Smooth muscle cell (in vitro differentiated cells): ENCODE measurements at regions not wholly inside any gene's neighbourhood (a gene's known extent, or its start where the extent isn't known, plus 50 kb on each side); places are given as distances from the start of the nearest gene placed in this dataset.
"Not testable (repeated sequence)": the region's sequence is repeated elsewhere in the genome, so short reads cannot be mapped to it uniquely, and the experiment has no call there.

Source experiments
- DNase-seq: peaks from one replicate; lab custom pipeline; 2025; ENCODE audit not compliant: unreplicated experiment; lab: John Stamatoyannopoulos, UW
- H2AFZ ChIP-seq: fragments of 200-600 bp; sonication (generic); 2 replicates; pipeline ENCODE4 v1.6.0; 2016; ENCODE audit warnings: antibody characterized with exemption, low read depth, mild to moderate bottlenecking
- H3F3A ChIP-seq: fragments of 200-600 bp; sonication (generic); 2 replicates; pipeline ENCODE4 v1.6.0; 2017; ENCODE audit warnings: antibody characterized with exemption, low read depth
- H3K27ac ChIP-seq: fragments of 200-600 bp; sonication (generic); 2 replicates; pipeline ENCODE4 v1.5.1; 2016; ENCODE audit warnings: low read depth, mild to moderate bottlenecking
- H3K27me3 ChIP-seq: fragments of 200-600 bp; sonication (generic); 2 replicates; pipeline ENCODE4 v1.6.1; 2016; ENCODE audit warnings: low read depth, mild to moderate bottlenecking
- H3K36me3 ChIP-seq: fragments of 200-600 bp; sonication (generic); 2 replicates; pipeline ENCODE4 v1.5.1; 2016; ENCODE audit warnings: low read depth
- H3K4me1 ChIP-seq: fragments of 200-600 bp; sonication (generic); 2 replicates; pipeline ENCODE4 v1.5.1; 2016; ENCODE audit warnings: low read depth
- H3K4me2 ChIP-seq: fragments of 200-600 bp; sonication (generic); 2 replicates; pipeline ENCODE4 v1.6.0; 2016; ENCODE audit warnings: mild to moderate bottlenecking
- H3K4me3 ChIP-seq: fragments of 200-600 bp; sonication (generic); 2 replicates; pipeline ENCODE4 v1.5.1; 2016; ENCODE audit warnings: mild to moderate bottlenecking
- H3K79me2 ChIP-seq: fragments of 200-600 bp; sonication (generic); 2 replicates; pipeline ENCODE4 v1.6.0; 2016; ENCODE audit warnings: low read depth, mild to moderate bottlenecking
- H3K9ac ChIP-seq: fragments of 200-600 bp; sonication (generic); 2 replicates; pipeline ENCODE4 v1.6.0; 2016; ENCODE audit warnings: low read depth
- H3K9me3 ChIP-seq: fragments of 200-600 bp; sonication (generic); replicated peaks from 2 replicates; pipeline ENCODE4 v1.5.1; 2016; ENCODE audit warnings: low read depth
- H4K20me1 ChIP-seq: fragments of 200-600 bp; sonication (generic); 2 replicates; pipeline ENCODE4 v1.6.0; 2016; ENCODE audit warnings: low read depth
- WGBS: methylation state at CpG from one replicate; pipeline ENCODE4 v1.1.7; 2016; ENCODE audit warnings: low lambda C conversion rate; 5-methylcytosine and 5-hydroxymethylcytosine counted together

DNA sequence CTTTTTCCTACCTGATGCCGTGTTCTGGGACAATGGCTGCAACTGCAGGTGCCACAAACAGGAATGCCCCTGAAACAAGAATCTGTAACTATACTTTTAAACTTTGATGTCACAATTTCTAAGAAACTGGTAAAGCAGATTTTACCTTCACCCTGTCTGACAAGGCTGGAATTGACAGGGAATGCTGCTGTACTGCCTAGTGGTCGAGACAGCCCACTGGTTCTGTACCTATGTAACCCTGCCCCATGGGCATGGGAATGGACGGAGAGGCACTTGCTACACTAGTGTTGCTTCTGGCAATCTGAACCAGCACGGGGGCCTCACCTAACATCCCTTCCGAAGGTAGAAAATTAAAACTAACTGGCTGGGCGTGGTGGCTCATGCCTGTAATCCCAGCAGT is 424.3 kb upstream of the SPATA31A3 start:
- not testable (repeated sequence) for H3K9me3 ChIP-seq, H3F3A ChIP-seq, H3K4me2 ChIP-seq, H3K79me2 ChIP-seq, H3K4me1 ChIP-seq, H2AFZ ChIP-seq, H3K9ac ChIP-seq, H3K4me3 ChIP-seq, H4K20me1 ChIP-seq, DNase-seq, H3K36me3 ChIP-seq, H3K27me3 ChIP-seq, H3K27ac ChIP-seq
- WGBS: 89% methylated on average over 2 of the region's 6 CpGs

GRCh38 chr9:67410606-67411220 is 418.4 kb upstream of the SPATA31A3 start:
- not testable (repeated sequence) for H3K27ac ChIP-seq, H3K79me2 ChIP-seq, DNase-seq, H3F3A ChIP-seq, H3K27me3 ChIP-seq, H3K4me2 ChIP-seq, H3K9ac ChIP-seq, H3K36me3 ChIP-seq, H2AFZ ChIP-seq, H3K4me1 ChIP-seq, H3K4me3 ChIP-seq, H3K9me3 ChIP-seq, H4K20me1 ChIP-seq
- 88% methylated on average over 5 of the region's 7 CpGs for WGBS

- not testable (repeated sequence) for H3K27me3 ChIP-seq, H3K36me3 ChIP-seq, H3K4me1 ChIP-seq, H2AFZ ChIP-seq, H3K9ac ChIP-seq, H3K4me3 ChIP-seq, H3F3A ChIP-seq, H3K79me2 ChIP-seq, H3K9me3 ChIP-seq, H3K27ac ChIP-seq, H4K20me1 ChIP-seq, H3K4me2 ChIP-seq, DNase-seq
- WGBS: no CpG with 5 or more reads among the region's 4 CpGs
These were observed 411.4 kb upstream of the SPATA31A3 start for GRCh38 chr9:67403739-67404138.

DNA sequence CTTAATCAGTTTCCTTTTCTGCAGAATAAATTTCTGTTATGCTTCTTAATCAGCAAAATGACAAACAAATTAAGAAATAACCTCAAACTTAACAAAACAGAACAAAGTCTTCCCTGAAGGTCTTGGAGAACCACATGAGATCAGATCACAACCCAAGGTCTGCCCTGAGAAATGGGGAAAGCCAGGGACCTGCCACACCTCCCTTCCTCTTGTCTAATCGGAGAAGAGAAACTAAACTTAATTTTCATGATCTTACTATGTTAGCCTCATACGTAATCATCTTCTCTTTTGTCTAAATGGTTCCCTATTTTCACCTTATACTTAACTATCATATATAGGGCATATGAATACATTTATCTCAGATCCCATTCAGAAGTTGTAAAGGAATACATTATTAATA is 405.4 kb upstream of the SPATA31A3 start:
- not testable (repeated sequence) for H3K4me1 ChIP-seq, DNase-seq, H4K20me1 ChIP-seq, H3K4me2 ChIP-seq, H3K27ac ChIP-seq, H3K79me2 ChIP-seq, H3K4me3 ChIP-seq, H3K27me3 ChIP-seq, H3K9me3 ChIP-seq, H3F3A ChIP-seq, H3K9ac ChIP-seq, H2AFZ ChIP-seq, H3K36me3 ChIP-seq
- WGBS: 90% methylated on average over 2 of the region's 2 CpGs

GRCh38 chr9:67394782-67395181 is 402.4 kb upstream of the SPATA31A3 start:
- DNase-seq, H3K9ac ChIP-seq, H4K20me1 ChIP-seq, H3K27ac ChIP-seq, H3K4me3 ChIP-seq, H3K36me3 ChIP-seq, H3K79me2 ChIP-seq, H3F3A ChIP-seq, H3K4me2 ChIP-seq, H3K9me3 ChIP-seq, H3K4me1 ChIP-seq, H2AFZ ChIP-seq, H3K27me3 ChIP-seq: not testable (repeated sequence)
- no CpG with 5 or more reads among the region's 5 CpGs for WGBS

- no CpG with 5 or more reads among the region's 4 CpGs for WGBS
- not testable (repeated sequence) for DNase-seq, H3K36me3 ChIP-seq
These were observed 401.7 kb upstream of the SPATA31A3 start for GRCh38 chr9:67394038-67394437.

DNA sequence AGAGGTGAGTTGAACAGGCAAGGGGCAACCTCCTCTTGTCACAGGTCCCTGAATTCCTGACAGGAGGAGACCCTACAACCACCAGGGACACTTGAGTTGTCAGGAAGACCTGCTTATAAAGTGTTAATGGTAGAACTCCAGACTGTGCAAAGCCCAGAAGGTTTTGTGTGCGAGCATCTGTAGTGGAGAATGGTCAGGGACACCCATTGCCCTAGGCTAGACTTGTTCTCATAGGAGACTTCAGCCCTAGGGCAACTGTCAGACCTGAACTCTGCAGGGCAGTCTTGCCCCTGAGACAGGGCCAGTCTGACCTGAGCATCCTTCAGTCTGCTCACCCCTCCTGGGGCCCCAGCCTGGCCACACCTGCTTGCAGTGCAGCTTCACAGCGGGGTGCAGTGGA is 377.3 kb upstream of the SPATA31A3 start:
- H3K36me3 ChIP-seq, H3K4me1 ChIP-seq, H2AFZ ChIP-seq, H3K4me3 ChIP-seq, H3K79me2 ChIP-seq, H3K9me3 ChIP-seq, H3K9ac ChIP-seq, H3K27me3 ChIP-seq, H4K20me1 ChIP-seq, H3F3A ChIP-seq, H3K27ac ChIP-seq, H3K4me2 ChIP-seq, DNase-seq: not testable (repeated sequence)
- no CpG with 5 or more reads among the region's 2 CpGs for WGBS

More at GRCh38 chr9:67394038-67394437, 401.7 kb upstream of the SPATA31A3 start:
- H3F3A ChIP-seq, H2AFZ ChIP-seq, H3K4me1 ChIP-seq, H3K9ac ChIP-seq, H3K27me3 ChIP-seq, H3K27ac ChIP-seq, H4K20me1 ChIP-seq, H3K79me2 ChIP-seq, H3K9me3 ChIP-seq, H3K4me3 ChIP-seq, H3K4me2 ChIP-seq: not testable (repeated sequence)

DNA sequence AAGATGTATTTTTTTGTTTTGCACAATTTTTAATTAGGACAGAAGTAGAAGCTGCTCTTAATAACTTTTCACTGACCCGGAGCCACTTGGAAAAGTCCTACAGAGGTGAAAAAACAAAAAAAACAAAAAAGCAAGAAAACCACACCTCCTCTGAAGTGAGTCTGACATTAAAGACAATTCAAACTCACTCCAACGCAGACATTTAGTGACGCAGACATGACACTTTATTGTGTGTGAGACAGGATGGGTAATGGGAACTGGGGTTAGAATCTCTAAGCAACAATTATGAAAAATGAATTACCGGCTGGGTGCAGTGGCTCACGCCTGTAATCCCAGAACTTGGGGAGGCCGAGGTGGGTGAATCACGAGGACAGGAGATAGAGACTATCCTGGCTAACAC is 370.0 kb upstream of the SPATA31A3 start:
- not testable (repeated sequence) for H3K4me1 ChIP-seq, H3F3A ChIP-seq, H4K20me1 ChIP-seq, H3K9ac ChIP-seq, H2AFZ ChIP-seq, H3K36me3 ChIP-seq, H3K27ac ChIP-seq, H3K79me2 ChIP-seq, DNase-seq, H3K27me3 ChIP-seq, H3K4me3 ChIP-seq, H3K9me3 ChIP-seq, H3K4me2 ChIP-seq
- WGBS: no CpG with 5 or more reads among the region's 7 CpGs

- H3K4me1 ChIP-seq, H3K27me3 ChIP-seq, DNase-seq, H2AFZ ChIP-seq, H4K20me1 ChIP-seq, H3K79me2 ChIP-seq, H3K9me3 ChIP-seq, H3K4me2 ChIP-seq, H3K36me3 ChIP-seq, H3K27ac ChIP-seq, H3K9ac ChIP-seq, H3F3A ChIP-seq, H3K4me3 ChIP-seq: not testable (repeated sequence)
- no CpG with 5 or more reads among the region's 4 CpGs for WGBS
These were observed 361.6 kb upstream of the SPATA31A3 start for GRCh38 chr9:67353961-67354360.
